VCaP (cell line): ENCODE measurements at regions not wholly inside any gene's neighbourhood (a gene's known extent, or its start where the extent isn't known, plus 50 kb on each side); places are given as distances from the start of the nearest gene placed in this dataset.

Experiments used
- H3K27ac ChIP-seq: fragments of 450-650 bp; 2 replicates; pipeline ENCODE4 v1.5.1; 2017
- TF ChIP-seq, protein P1 (sequence below): fragments of 450-650 bp; conservative IDR thresholded peaks from 2 replicates; pipeline ENCODE4 v1.5.1; 2017; ENCODE audit warnings: mild to moderate bottlenecking, moderate library complexity

DNA sequence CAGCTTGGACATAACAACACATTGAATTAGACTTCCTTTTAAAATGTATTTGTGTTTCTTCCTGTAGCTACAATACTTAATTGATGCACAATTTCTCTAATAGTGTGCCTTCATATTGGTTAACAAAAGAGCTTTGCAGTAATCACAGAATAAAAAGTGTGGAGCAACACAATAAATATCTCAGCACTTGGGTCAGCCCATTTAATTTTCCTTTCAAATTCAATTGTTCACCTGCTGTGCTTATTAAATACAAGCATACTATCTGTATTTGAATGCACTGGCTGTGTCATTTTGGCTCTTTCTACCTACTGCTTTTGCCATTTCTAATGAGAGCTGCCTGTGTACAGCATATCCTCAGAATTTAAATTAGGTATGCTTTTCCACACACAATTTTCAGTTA is 1641.3 kb upstream of the SLC39A10 start:
- TF ChIP-seq, protein P1, sequence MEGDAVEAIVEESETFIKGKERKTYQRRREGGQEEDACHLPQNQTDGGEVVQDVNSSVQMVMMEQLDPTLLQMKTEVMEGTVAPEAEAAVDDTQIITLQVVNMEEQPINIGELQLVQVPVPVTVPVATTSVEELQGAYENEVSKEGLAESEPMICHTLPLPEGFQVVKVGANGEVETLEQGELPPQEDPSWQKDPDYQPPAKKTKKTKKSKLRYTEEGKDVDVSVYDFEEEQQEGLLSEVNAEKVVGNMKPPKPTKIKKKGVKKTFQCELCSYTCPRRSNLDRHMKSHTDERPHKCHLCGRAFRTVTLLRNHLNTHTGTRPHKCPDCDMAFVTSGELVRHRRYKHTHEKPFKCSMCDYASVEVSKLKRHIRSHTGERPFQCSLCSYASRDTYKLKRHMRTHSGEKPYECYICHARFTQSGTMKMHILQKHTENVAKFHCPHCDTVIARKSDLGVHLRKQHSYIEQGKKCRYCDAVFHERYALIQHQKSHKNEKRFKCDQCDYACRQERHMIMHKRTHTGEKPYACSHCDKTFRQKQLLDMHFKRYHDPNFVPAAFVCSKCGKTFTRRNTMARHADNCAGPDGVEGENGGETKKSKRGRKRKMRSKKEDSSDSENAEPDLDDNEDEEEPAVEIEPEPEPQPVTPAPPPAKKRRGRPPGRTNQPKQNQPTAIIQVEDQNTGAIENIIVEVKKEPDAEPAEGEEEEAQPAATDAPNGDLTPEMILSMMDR, result no peak

DNA sequence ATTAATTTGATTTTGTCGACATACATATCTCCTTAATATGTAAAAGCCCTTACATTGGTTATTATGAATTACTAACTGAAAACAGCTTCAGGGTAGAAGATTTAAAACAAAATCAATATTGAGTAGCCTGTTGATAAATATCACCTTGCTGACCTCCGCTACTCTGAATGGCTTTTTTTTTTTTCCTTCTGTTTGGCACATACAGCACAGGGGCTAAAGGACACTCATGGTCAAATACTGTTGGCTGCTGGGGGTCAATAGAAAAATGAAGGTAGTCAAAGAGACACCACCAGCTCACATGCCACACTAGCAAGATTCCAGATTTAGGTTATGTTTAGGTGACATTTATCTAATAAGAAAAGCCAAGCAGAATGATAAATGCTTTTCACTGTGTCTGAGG is 1642.4 kb upstream of the SLC39A10 start:
- TF ChIP-seq, protein P1, result no peak
- no peak overlapping the region for H3K27ac ChIP-seq

More for the DNA sequence above, 1641.3 kb upstream of the SLC39A10 start:
- no peak overlapping the region for H3K27ac ChIP-seq

DNA sequence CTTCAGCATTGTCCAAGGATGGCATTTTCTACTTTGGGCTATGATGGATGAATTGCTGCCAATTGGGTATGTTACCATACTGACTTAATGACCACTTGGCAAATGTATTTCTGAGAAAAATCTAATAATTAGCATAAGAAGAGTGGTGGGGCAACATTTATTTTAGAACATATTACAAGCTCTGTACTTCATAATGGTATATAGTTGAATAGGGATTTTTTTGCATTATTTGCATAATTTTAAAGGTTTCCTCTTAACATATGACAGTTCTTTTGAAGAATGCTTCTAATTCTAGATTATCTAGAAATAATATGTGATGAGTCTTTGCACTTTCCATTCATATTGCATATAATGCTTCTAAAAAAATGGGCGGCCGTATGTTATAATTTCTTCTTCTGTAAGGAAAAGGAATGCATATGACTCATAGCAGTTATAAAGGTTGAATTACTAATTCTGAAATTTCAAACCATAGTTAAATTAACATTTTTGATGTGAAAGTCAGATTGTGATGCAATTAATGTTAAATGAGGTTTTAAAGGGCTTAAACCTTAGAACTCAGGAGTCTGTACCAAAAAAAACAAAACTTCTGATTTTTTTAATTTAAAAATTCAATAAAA is 1652.3 kb upstream of the SLC39A10 start:
- TF ChIP-seq, protein P1, result no peak
- H3K27ac ChIP-seq, result no peak overlapping the region

DNA sequence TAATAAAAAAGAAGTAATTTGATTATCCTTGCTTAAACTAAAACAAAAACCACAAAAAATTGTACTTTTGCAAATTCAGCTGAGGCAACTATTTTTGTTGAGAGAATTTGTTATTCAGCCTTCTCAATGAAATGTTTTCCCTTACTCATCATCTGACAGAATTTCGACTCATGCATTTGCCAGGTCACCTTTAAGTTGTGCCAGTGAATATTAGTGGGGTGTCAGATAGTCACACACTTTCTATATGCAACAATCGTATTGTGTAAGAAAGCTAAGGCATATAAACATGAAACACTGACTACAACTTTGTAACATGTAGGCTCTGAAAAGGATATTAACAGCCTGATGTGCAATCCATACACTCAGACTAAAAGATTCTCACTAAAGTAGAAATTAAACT is 1653.1 kb upstream of the SLC39A10 start:
- TF ChIP-seq, protein P1, result no peak
- H3K27ac ChIP-seq, result no peak overlapping the region

DNA sequence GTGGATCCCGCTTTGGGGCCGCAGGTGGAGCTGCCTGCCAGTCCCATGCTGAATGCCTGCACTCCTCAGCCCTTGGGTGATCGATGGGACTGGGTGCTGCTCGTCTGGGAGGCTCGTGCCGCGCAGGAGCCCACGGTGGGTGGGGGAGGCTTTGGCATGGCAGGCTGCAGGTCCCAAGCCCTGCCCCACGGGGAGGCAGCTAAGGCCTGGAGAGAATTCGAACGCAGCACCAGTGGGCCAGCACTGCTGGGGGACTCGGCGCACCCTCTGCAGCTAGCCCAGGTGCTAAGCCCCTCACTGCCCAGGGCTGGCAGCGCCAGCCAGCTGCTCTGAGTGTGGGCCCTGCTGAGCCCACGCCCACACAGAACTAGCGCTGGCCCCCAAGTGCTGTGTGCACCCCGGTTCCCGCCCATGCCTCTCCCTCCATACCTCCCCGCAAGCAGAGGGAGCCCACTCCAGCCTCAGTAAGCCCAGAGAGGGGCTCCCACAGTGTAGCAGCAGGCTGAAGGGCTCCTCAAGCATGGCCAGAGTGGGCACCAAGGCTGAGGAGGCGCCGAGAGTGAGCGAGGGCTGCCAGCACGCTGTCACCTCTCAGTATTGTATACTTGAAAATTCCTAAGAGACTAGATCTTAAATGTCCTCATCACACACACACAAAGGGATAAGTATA is 1654.2 kb upstream of the SLC39A10 start:
- H3K27ac ChIP-seq, result no peak overlapping the region
- TF ChIP-seq, protein P1, result no peak

DNA sequence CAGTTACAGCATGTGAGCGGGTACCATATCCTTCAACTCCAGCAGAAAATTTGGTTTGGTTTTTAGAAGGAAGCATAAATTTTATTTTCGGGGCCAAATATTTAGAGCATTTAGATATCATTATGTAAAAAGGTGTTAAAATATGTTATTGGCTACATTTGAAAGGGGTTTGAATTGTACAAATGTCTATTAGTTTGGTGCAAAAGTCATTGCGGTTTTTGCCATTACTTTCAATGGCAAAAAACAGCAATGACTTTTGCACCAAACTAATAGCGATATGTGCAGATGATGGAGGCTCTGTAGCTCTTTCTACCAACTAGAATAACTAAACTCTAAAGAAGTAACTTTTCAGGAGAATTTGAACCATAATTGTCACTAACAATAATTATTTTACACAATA is 1666.2 kb upstream of the SLC39A10 start:
- no peak overlapping the region for H3K27ac ChIP-seq
- TF ChIP-seq, protein P1, result no peak

DNA sequence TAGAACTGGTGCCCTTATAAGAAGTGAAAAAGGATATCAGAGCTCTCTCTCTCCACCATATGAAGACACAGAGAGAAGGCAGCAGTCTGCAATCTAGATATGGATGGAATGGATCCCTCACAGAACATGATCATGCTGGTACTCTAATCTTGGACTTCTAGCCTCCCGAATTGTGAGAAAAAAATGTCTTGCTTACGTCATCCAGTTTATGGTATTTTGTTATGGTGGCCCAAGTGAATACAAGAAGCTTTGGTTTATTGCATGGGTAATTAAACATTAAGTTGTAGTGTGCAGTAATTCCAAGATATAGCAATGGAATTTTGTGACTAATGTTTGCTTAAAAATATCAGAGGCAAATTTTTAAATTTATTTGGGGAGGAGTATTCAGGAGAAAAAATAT is 1667.4 kb upstream of the SLC39A10 start:
- H3K27ac ChIP-seq, result no peak overlapping the region
- TF ChIP-seq, protein P1, result no peak
